ENCODE measurements at regions not wholly inside any gene's neighbourhood (a gene's known extent, or its start where the extent isn't known, plus 50 kb on each side); places are given as distances from the start of the nearest gene placed in this dataset.

DNA sequence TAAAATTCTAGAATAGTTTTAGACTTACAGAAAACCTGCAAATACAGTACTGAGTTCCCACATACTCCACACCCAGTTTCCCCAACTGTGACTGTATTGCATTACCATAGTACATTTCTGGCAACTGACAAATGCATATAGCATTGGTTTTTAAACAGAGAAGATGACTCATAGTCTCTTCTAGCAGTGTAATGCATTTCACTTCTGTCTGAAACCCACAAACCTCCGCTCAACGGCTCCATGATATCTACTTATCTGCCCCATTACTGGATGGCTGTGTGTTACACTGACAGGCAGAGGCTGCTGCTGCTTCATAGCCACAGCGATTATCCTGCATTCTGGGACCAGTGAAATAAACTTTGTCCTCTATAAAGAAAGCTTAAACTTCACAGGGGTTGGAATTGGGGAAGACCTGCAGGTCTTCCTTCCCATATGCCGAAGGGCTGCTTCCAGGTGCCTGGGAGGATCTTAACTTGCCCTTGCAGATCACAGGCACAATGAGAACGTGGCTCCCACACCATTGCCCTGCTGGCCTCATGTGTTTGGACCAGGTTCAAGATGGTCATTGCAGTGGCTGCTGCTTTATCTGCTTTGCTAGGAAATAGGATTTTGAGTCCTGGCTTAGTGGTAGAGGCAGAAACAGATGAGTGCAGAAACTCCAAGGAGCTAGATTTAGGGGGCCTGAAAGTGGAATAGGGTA lies 742.6 kb upstream of the HS6ST1 start:
- TF ChIP-seq, protein P1, sequence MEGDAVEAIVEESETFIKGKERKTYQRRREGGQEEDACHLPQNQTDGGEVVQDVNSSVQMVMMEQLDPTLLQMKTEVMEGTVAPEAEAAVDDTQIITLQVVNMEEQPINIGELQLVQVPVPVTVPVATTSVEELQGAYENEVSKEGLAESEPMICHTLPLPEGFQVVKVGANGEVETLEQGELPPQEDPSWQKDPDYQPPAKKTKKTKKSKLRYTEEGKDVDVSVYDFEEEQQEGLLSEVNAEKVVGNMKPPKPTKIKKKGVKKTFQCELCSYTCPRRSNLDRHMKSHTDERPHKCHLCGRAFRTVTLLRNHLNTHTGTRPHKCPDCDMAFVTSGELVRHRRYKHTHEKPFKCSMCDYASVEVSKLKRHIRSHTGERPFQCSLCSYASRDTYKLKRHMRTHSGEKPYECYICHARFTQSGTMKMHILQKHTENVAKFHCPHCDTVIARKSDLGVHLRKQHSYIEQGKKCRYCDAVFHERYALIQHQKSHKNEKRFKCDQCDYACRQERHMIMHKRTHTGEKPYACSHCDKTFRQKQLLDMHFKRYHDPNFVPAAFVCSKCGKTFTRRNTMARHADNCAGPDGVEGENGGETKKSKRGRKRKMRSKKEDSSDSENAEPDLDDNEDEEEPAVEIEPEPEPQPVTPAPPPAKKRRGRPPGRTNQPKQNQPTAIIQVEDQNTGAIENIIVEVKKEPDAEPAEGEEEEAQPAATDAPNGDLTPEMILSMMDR (IDR thresholded peaks at IDR 0.05) = no peak
- Histone ChIP-seq H3K36me3 (no peaks in the 10 kb centered on the region), H3K4me1 (ENCODE audit: control insufficient read depth in 1 of 2, insufficient read depth in 1 of 2, low read depth in 1 of 2, low read length in 1 of 2) (no peaks in the 10 kb centered on the region), H3K4me3 (ENCODE audit: low read depth in 1 of 2, low read length in 1 of 2) (no peak overlapping the region), H3K27me3 (no peaks in the 10 kb centered on the region), H3K27ac (no peak overlapping the region), H3K9me3 (no peaks in the 10 kb centered on the region)

- Histone ChIP-seq H3K9me3 (no peaks in the 10 kb centered on the region), H3K27me3 (no peaks in the 10 kb centered on the region), H3K27ac (no peak overlapping the region), H3K4me1 (ENCODE audit: control insufficient read depth in 1 of 2, insufficient read depth in 1 of 2, low read depth in 1 of 2, low read length in 1 of 2) (no peaks in the 10 kb centered on the region), H3K36me3 (no peaks in the 10 kb centered on the region), H3K4me3 (ENCODE audit: low read depth in 1 of 2, low read length in 1 of 2) (no peak overlapping the region)
- TF ChIP-seq, protein P1 (IDR thresholded peaks at IDR 0.05) = no peak
These were observed 743.1 kb upstream of the HS6ST1 start for GRCh38 chr2:129061769-129062121.

- TF ChIP-seq, protein P1 (IDR thresholded peaks at IDR 0.05) = no peak
- H3K27me3 ChIP-seq = no peaks in the 10 kb centered on the region
These were observed 743.7 kb upstream of the HS6ST1 start for GRCh38 chr2:129062146-129062912.

DNA sequence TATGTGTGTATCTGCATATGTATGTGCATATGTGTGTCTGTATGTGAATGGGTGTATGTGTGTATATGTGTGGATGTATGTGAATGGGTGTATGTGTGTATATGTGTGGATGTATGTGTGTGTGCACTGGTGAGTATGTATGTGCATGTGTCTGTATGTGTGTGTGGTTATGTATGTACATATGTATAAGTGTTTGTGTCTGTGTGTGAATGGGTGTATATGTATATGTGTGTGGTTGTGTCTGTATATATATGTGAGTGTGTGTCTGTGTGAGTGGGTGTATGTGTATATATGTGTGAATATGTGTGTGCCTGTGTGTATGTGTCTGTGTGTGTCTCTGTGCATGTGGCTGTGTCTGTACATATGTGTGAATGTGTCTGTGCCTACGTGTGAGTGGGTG lies 748.4 kb upstream of the HS6ST1 start:
- no peaks in the 10 kb centered on the region for H3K9me3 ChIP-seq
- no peaks in the 10 kb centered on the region for H3K4me1 ChIP-seq (ENCODE audit: control insufficient read depth in 1 of 2, insufficient read depth in 1 of 2, low read depth in 1 of 2, low read length in 1 of 2)
- no peaks in the 10 kb centered on the region for H3K36me3 ChIP-seq
- TF ChIP-seq, protein P1 (IDR thresholded peaks at IDR 0.05) = no peak
- no peak overlapping the region for H3K27ac ChIP-seq
- H3K27me3 ChIP-seq = no peaks in the 10 kb centered on the region
- no peak overlapping the region for H3K4me3 ChIP-seq (ENCODE audit: low read depth in 1 of 2, low read length in 1 of 2)

More at GRCh38 chr2:129062146-129062912, 743.7 kb upstream of the HS6ST1 start:
- no peaks in the 10 kb centered on the region for H3K9me3 ChIP-seq
- H3K36me3 ChIP-seq = no peaks in the 10 kb centered on the region
- H3K27ac ChIP-seq = no peak overlapping the region
- H3K4me3 ChIP-seq (ENCODE audit: low read depth in 1 of 2, low read length in 1 of 2) = no peak overlapping the region
- no peaks in the 10 kb centered on the region for H3K4me1 ChIP-seq (ENCODE audit: control insufficient read depth in 1 of 2, insufficient read depth in 1 of 2, low read depth in 1 of 2, low read length in 1 of 2)

DNA sequence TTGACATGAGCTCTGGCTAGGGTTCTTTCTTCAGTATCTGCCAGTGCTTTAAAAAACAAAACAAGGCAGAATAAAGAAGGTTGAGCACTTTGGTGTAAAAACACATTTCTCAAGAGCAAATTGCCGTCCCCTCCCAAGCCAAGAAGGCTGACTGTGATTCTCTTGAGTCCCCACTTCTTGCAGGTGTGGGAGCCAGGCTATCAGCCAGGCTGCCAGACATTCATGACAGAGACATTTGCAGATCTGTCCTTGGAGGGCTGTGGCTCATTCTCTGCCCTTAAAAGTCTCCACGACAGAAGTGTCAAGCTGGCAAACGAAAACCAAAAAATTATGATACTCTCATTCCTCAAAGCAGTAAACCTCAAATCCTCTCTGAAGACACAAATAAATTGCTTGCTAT lies 749.3 kb upstream of the HS6ST1 start:
- Histone ChIP-seq H3K27ac (no peak overlapping the region), H3K4me1 (ENCODE audit: control insufficient read depth in 1 of 2, insufficient read depth in 1 of 2, low read depth in 1 of 2, low read length in 1 of 2) (no peaks in the 10 kb centered on the region), H3K9me3 (no peaks in the 10 kb centered on the region), H3K27me3 (no peaks in the 10 kb centered on the region), H3K36me3 (no peaks in the 10 kb centered on the region), H3K4me3 (ENCODE audit: low read depth in 1 of 2, low read length in 1 of 2) (no peak overlapping the region)
- TF ChIP-seq, protein P1 (IDR thresholded peaks at IDR 0.05) = no peak
